ENCODE measurements at regions not wholly inside any gene's neighbourhood (a gene's known extent, or its start where the extent isn't known, plus 50 kb on each side); places are given as distances from the start of the nearest gene placed in this dataset.

GRCh38 chr14:96146131-96146771 lies 58.4 kb upstream of the BDKRB2 start:
- TF ChIP-seq POU6F1 (CRISPR knock-in tag; IDR thresholded peaks at IDR 0.05; ENCODE audit: borderline replicate concordance, low read depth) (no peak), ZFP3 (CRISPR knock-in tag; IDR thresholded peaks at IDR 0.05) (no peak)
- peak; percentile 72 for ATAC-seq

GRCh38 chr14:96148631-96149030 lies 56.0 kb upstream of the BDKRB2 start:
- no peak for TF ChIP-seq ZFP30 (CRISPR knock-in tag; IDR thresholded peaks at IDR 0.05)
- TF ChIP-seq GLIS3 (CRISPR knock-in tag; IDR thresholded peaks at IDR 0.05): no peak
- no peak for TF ChIP-seq PPARA (CRISPR knock-in tag; IDR thresholded peaks at IDR 0.05; ENCODE audit: borderline replicate concordance)
- no peak for TF ChIP-seq CSRNP3 (CRISPR knock-in tag; IDR thresholded peaks at IDR 0.05)
- no peak for TF ChIP-seq PATZ1 (CRISPR knock-in tag; IDR thresholded peaks at IDR 0.05; ENCODE audit: borderline replicate concordance)
- no peak for TF ChIP-seq ZNF8 (CRISPR knock-in tag; IDR thresholded peaks at IDR 0.05)
- TF ChIP-seq ARNTL (CRISPR knock-in tag; IDR thresholded peaks at IDR 0.05; ENCODE audit: borderline replicate concordance, low read depth): no peak
- TF ChIP-seq ZNF70 (CRISPR knock-in tag; IDR thresholded peaks at IDR 0.05): no peak
- TF ChIP-seq BACH2 (CRISPR knock-in tag; IDR thresholded peaks at IDR 0.05; ENCODE audit: borderline replicate concordance): no peak
- ATAC-seq: no peak

- no peak for ATAC-seq
- no peak for TF ChIP-seq ZFP3 (CRISPR knock-in tag; IDR thresholded peaks at IDR 0.05)
- TF ChIP-seq TCF4 (CRISPR knock-in tag; IDR thresholded peaks at IDR 0.05; ENCODE audit: borderline replicate concordance): no peak
- no peak for TF ChIP-seq TSHZ2 (CRISPR knock-in tag; IDR thresholded peaks at IDR 0.05)
- TF ChIP-seq BACH2 (CRISPR knock-in tag; IDR thresholded peaks at IDR 0.05; ENCODE audit: borderline replicate concordance): no peak
- no peak for TF ChIP-seq ZNF565 (CRISPR knock-in tag; conservative IDR thresholded peaks at IDR 0.05; ENCODE audit: low read depth)
- TF ChIP-seq RARB (CRISPR knock-in tag; IDR thresholded peaks at IDR 0.05): no peak
- no peak for TF ChIP-seq POU6F1 (CRISPR knock-in tag; IDR thresholded peaks at IDR 0.05; ENCODE audit: borderline replicate concordance, low read depth)
- TF ChIP-seq PPARA (CRISPR knock-in tag; IDR thresholded peaks at IDR 0.05; ENCODE audit: borderline replicate concordance): no peak
- no peak for TF ChIP-seq GLIS3 (CRISPR knock-in tag; IDR thresholded peaks at IDR 0.05)
- TF ChIP-seq ZFP30 (CRISPR knock-in tag; IDR thresholded peaks at IDR 0.05): no peak
- no peak for TF ChIP-seq ESRRG (CRISPR knock-in tag; IDR thresholded peaks at IDR 0.05)
- TF ChIP-seq PATZ1 (CRISPR knock-in tag; IDR thresholded peaks at IDR 0.05; ENCODE audit: borderline replicate concordance): no peak
- no peak for TF ChIP-seq TOX (CRISPR knock-in tag; IDR thresholded peaks at IDR 0.05; ENCODE audit: borderline replicate concordance)
Measured at GRCh38 chr14:96149131-96149530, 55.5 kb upstream of the BDKRB2 start.
